Ovary (tissue), 3 donors: ENCODE measurements at regions not wholly inside any gene's neighbourhood (a gene's known extent, or its start where the extent isn't known, plus 50 kb on each side); places are given as distances from the start of the nearest gene placed in this dataset.

Source experiments
- CTCF ChIP-seq, 3 donors: fragments of 450-650 bp in 2 of 3; fragments of 200-600 bp in 1 of 3; IDR thresholded peaks; one replicate each; pipeline versions ENCODE4 v1.5.1 to v1.8.0; 2016 to 2022; ENCODE audit warnings: antibody characterized with exemption in 3 of 3, mild to moderate bottlenecking in 1 of 3
- EP300 ChIP-seq: sonication (generic); formaldehyde crosslinking; IDR thresholded peaks from one replicate; pipeline ENCODE4 v1.6.1; 2017; ENCODE audit warnings: antibody characterized with exemption
- donor health status: DM: no; HTN: no; CAD: no.

GRCh38 chr1:238312969-238313368 is 422.2 kb upstream of the ZP4 start:
- TF ChIP-seq CTCF (IDR thresholded peaks at IDR 0.05) = no peak
- TF ChIP-seq EP300 = no peak
